AML-193 (cell line): ENCODE measurements at regions not wholly inside any gene's neighbourhood (a gene's known extent, or its start where the extent isn't known, plus 50 kb on each side); places are given as distances from the start of the nearest gene placed in this dataset.
"Not testable (repeated sequence)": the region's sequence is repeated elsewhere in the genome, so short reads cannot be mapped to it uniquely, and the experiment has no call there.

Experiments used
- DNase-seq, 2 experiments: peaks; one replicate each; lab custom pipeline; 2025; lab: John Stamatoyannopoulos, UW

GRCh38 chr4:131750469-131750868 lies 1398.6 kb upstream of the PCDH10 start:
- DNase-seq: not testable (repeated sequence)

- not testable (repeated sequence) for DNase-seq
Measured at GRCh38 chr4:131762234-131762633, 1386.9 kb upstream of the PCDH10 start.

- no peak for DNase-seq
Measured at GRCh38 chr4:131764730-131765129, 1384.4 kb upstream of the PCDH10 start.

GRCh38 chr4:131774382-131774781 lies 1374.7 kb upstream of the PCDH10 start:
- DNase-seq: not testable (repeated sequence)

GRCh38 chr4:131810565-131810964 lies 1338.5 kb upstream of the PCDH10 start:
- not testable (repeated sequence) for DNase-seq
